Coronary artery (tissue), 2 donors: ENCODE measurements at regions not wholly inside any gene's neighbourhood (a gene's known extent, or its start where the extent isn't known, plus 50 kb on each side); places are given as distances from the start of the nearest gene placed in this dataset.

Source experiments
- DNase-seq: peaks from one replicate; pipeline ENCODE4 v3.0.0-alpha.2; 2017; ENCODE audit warnings: low spot score
- H3K27ac ChIP-seq, 2 donors: fragments of 200-600 bp; sonication (generic); one replicate each; pipeline ENCODE4 v1.5.1; 2016 to 2019
- H3K4me3 ChIP-seq: fragments of 200-600 bp; sonication (generic); 2 replicates; pipeline ENCODE4 v1.5.1; 2016; ENCODE audit warnings: mild to moderate bottlenecking, moderate library complexity
- TF ChIP-seq, protein P1 (sequence below): fragments of 200-600 bp; sonication (generic); IDR thresholded peaks from one replicate; pipeline ENCODE4 v1.5.1; 2019; ENCODE audit warnings: antibody characterized with exemption

DNA sequence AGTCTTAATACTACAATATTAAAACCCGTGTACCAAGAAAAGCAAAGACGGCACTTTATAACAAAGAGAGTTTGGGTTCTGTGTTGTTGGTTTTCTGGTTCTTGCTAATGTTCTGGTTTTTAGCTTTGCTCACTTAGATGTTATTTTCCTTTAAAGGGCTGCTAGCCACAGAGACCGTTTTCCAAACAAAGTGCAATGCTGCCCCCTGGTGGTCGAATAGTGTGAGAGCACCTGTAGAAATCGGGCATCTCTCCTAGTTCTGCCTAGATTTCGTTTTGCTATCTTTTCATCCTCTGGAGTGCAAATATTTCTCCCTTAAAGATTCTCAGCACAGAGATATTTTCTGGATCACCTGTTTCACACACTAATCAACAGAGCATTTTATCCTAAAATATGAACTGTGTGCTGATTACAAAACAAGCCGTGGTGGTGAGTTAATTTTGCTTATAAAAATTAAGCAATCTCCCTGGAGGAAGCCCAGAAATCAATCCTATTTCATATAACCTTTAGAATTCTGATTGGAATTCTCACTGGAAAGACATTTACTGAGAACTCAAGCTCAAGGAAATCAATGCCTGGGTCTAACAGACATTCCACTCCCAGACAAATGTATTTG is 334.5 kb upstream of the NOCT start:
- H3K4me3 ChIP-seq, result peak overlapping the region; percentile 35
- DNase-seq, result peak; percentile 79
- TF ChIP-seq, protein P1, sequence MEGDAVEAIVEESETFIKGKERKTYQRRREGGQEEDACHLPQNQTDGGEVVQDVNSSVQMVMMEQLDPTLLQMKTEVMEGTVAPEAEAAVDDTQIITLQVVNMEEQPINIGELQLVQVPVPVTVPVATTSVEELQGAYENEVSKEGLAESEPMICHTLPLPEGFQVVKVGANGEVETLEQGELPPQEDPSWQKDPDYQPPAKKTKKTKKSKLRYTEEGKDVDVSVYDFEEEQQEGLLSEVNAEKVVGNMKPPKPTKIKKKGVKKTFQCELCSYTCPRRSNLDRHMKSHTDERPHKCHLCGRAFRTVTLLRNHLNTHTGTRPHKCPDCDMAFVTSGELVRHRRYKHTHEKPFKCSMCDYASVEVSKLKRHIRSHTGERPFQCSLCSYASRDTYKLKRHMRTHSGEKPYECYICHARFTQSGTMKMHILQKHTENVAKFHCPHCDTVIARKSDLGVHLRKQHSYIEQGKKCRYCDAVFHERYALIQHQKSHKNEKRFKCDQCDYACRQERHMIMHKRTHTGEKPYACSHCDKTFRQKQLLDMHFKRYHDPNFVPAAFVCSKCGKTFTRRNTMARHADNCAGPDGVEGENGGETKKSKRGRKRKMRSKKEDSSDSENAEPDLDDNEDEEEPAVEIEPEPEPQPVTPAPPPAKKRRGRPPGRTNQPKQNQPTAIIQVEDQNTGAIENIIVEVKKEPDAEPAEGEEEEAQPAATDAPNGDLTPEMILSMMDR, result peak; percentile 71
- no peak overlapping the region for H3K27ac ChIP-seq

DNA sequence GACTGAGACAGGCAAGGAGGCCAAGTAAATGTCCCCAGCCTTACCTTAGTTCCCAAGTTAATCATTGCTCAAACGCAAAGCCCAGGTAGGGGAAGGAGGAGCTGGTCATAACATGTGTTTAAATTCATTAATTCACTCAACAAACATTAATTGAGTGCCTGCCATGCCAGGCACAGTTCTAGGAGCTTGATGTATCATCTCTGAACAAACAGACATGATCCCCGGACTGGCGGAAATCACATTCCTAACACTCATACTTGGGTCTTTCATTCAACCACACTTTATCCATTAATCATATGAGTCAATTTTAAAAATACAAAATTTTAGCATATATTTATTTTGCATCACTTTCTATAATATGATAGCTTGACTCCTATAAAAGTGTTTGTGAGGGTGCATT is 335.3 kb upstream of the NOCT start:
- H3K4me3 ChIP-seq, result no peak overlapping the region
- DNase-seq, result no peak
- H3K27ac ChIP-seq, result no peak overlapping the region
- TF ChIP-seq, protein P1, result no peak

GRCh38 chr4:138678985-138679746 is 336.4 kb upstream of the NOCT start:
- no peak for DNase-seq
- no peak overlapping the region for H3K4me3 ChIP-seq
- TF ChIP-seq, protein P1, result no peak
- no peak overlapping the region for H3K27ac ChIP-seq

- TF ChIP-seq, protein P1, result no peak
- no peak overlapping the region for H3K4me3 ChIP-seq
- DNase-seq, result no peak
- H3K27ac ChIP-seq, result peak overlapping the region in 1 of 2 donors; percentile 46
Measured at GRCh38 chr4:138677748-138678147, 337.8 kb upstream of the NOCT start.

DNA sequence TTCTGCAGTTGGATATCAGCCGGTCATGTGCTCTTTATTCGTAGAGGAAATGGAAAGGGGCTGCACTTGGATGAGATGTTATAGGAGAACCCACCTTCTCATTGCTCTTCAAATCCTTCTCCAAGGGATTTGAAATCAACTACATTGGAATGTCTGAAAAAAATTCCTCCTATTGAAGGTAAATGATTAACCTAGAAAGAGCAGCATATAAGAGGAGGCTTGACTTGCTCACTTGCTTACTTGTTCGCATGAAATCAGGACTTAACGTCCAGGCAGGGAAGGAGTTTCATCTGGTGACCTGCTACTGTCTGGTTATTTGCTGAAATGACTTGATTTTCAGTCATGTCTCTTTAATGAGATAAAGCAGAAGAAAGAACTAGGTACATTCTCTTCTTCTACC is 338.4 kb upstream of the NOCT start:
- H3K27ac ChIP-seq, result no peak overlapping the region
- no peak for DNase-seq
- TF ChIP-seq, protein P1, result no peak
- no peak overlapping the region for H3K4me3 ChIP-seq

- TF ChIP-seq, protein P1, result no peak
- no peak for DNase-seq
- H3K4me3 ChIP-seq, result no peak overlapping the region
- H3K27ac ChIP-seq, result no peak overlapping the region
Measured at GRCh38 chr4:138675685-138676084, 339.9 kb upstream of the NOCT start.

DNA sequence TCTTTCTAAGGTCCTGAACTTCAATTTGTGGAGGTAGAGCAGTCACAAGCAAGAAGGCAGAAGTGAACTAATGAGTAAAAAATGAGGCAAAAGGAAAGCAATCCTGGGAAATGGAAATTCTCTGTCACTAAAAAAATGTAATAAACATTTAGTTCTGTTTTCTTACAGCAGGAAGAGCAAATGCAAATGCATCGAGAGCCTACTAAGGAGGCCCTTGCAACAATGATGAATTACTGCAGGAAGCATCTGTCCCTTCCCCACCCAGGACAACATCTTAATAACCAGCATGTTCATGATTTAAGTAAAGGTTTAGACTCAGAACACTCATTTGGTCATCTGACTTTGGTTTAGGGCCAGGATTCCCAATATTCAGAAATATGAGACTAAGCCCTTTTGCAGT is 341.4 kb upstream of the NOCT start:
- no peak for DNase-seq
- Histone ChIP-seq H3K27ac (no peak overlapping the region), H3K4me3 (no peak overlapping the region)
- TF ChIP-seq, protein P1, result no peak
